Panc1 (cell line): ENCODE measurements at regions not wholly inside any gene's neighbourhood (a gene's known extent, or its start where the extent isn't known, plus 50 kb on each side); places are given as distances from the start of the nearest gene placed in this dataset.

ENCODE experiments used
- ATAC-seq: fragments of 200-7000 bp; cut with Tn5 transposase; 2 replicates; pipeline ENCODE4 v1.9.1; 2020; ENCODE audit warnings: mild to moderate bottlenecking, moderate library complexity
- BruUV-seq: library from RNA; stranded (reverse); fragments of 400-500 nt; replicated peaks from 2 replicates; lab custom pipeline; 2021; lab: Mats Ljungman, UMichigan
- CTCF ChIA-PET: fragments of 300-600 bp; sonication (Branson Sonifier 250); formaldehyde crosslinking; loops from one replicate; lab custom pipeline; 2022; ENCODE audit warnings: antibody characterized with exemption; lab: Charles Lee
- POLR2A ChIA-PET: fragments of 300-600 bp; sonication (Branson Sonifier 250); formaldehyde crosslinking; loops from one replicate; lab custom pipeline; 2022; ENCODE audit warnings: antibody characterized with exemption; lab: Charles Lee
- DNase-seq: peaks from one replicate; pipeline ENCODE4 v3.0.0-alpha.2; 2010; ENCODE audit warnings: low read depth, low spot score
- H3K27ac ChIP-seq: 2 replicates; pipeline ENCODE4 v1.5.1; 2011; ENCODE audit warnings: mild to moderate bottlenecking, low read length, inconsistent platforms
- H3K27me3 ChIP-seq: fragments of 200-500 bp; sonication (Bioruptor generic); 2 replicates; pipeline ENCODE4 v1.6.0; 2014; ENCODE audit warnings: low read length, inconsistent platforms; ENCODE audit not compliant: control insufficient read depth, insufficient read depth
- H3K36me3 ChIP-seq: fragments of 200-500 bp; sonication (Bioruptor generic); 2 replicates; pipeline ENCODE4 v1.5.1; 2014; ENCODE audit warnings: inconsistent platforms, mild to moderate bottlenecking, low read length, moderate library complexity; ENCODE audit not compliant: control insufficient read depth, insufficient read depth
- H3K4me1 ChIP-seq: 2 replicates; pipeline ENCODE4 v1.5.1; 2011; ENCODE audit warnings: inconsistent platforms, mild to moderate bottlenecking, low read length, moderate library complexity; ENCODE audit not compliant: control insufficient read depth, insufficient read depth
- H3K4me3 ChIP-seq, 2 experiments: 2 replicates each; pipeline ENCODE4 v1.5.1; 2011 to 2012; ENCODE audit warnings: low read depth in 2 of 2, low read length in 2 of 2, mild to moderate bottlenecking in 2 of 2, inconsistent platforms in 1 of 2, moderate library complexity in 1 of 2
- H3K9me3 ChIP-seq: fragments of 200-500 bp; sonication (Bioruptor generic); 2 replicates; pipeline ENCODE4 v1.5.1; 2014; ENCODE audit warnings: low read depth, mild to moderate bottlenecking, inconsistent platforms, low read length, moderate library complexity; ENCODE audit not compliant: control insufficient read depth, insufficient read depth
- CTCF ChIP-seq: fragments of 450-650 bp; IDR thresholded peaks from 2 replicates; pipeline ENCODE4 v1.5.1; 2017; ENCODE audit warnings: mild to moderate bottlenecking
- POLR2AphosphoS5 ChIP-seq: IDR thresholded peaks from 2 replicates; pipeline ENCODE4 v1.6.1; 2012; ENCODE audit warnings: mild to moderate bottlenecking, low read depth, low read length, moderate library complexity
- REST ChIP-seq, 2 experiments: IDR thresholded peaks; 2 replicates each; pipeline ENCODE4 v1.6.1; 2011 to 2012; ENCODE audit warnings: low read depth in 2 of 2, control low read depth in 1 of 2, low read length in 1 of 2, mild to moderate bottlenecking in 1 of 2, moderate library complexity in 1 of 2; ENCODE audit not compliant: insufficient read depth in 1 of 2
- SIN3A ChIP-seq: IDR thresholded peaks from 2 replicates; pipeline ENCODE4 v1.6.1; 2012; ENCODE audit warnings: low read depth, mild to moderate bottlenecking, low read length, moderate library complexity, borderline replicate concordance; ENCODE audit not compliant: insufficient read depth
- TCF7L2 ChIP-seq: IDR thresholded peaks from 2 replicates; pipeline ENCODE4 v1.6.1; 2011; ENCODE audit warnings: mild to moderate bottlenecking, low read depth, low read length, inconsistent platforms
- in situ Hi-C: cut with HindIII; loops from 2 replicates; pipeline ENCODE4 v1.10.0; 2016; ENCODE audit warnings: low sequenced_read_pairs, low pct_unique_long_range_greater_than_20kb
- intact Hi-C: fragments of 100-400 bp; cut with micrococcal nuclease; formaldehyde crosslinking; loops from one replicate; pipeline ENCODE4 v1.10.0; 2022; ENCODE audit not compliant: unreplicated experiment

- no peak overlapping the region for H3K4me3 ChIP-seq
- H3K27me3 ChIP-seq, result no peaks in the 10 kb centered on the region
- ChIA-PET CTCF (no interaction called here), POLR2A (no interaction called here)
- BruUV-seq, result no TSS peak
- intact Hi-C loops, result no loop called here
- H3K4me1 ChIP-seq, result no peaks in the 10 kb centered on the region
- in situ Hi-C loops, result no loop called here
- no peak overlapping the region for H3K27ac ChIP-seq
- H3K9me3 ChIP-seq, result no peaks in the 10 kb centered on the region
- H3K36me3 ChIP-seq, result no peaks in the 10 kb centered on the region
- no peak for TF ChIP-seq SIN3A
- no peak for TF ChIP-seq REST (IDR thresholded peaks at IDR 0.05; ENCODE audit: insufficient read depth in 1 of 2, low read depth in 2 of 2, low read length in 1 of 2)
- TF ChIP-seq CTCF, result no peak
- TF ChIP-seq POLR2AphosphoS5, result no peak
- no peak for TF ChIP-seq TCF7L2
- no peak for DNase-seq
- ATAC-seq, result no peak
These were observed 275.3 kb downstream of the HTR1A start for GRCh38 chr5:63686938-63687337.

- no peak for TF ChIP-seq POLR2AphosphoS5
- no peak for TF ChIP-seq REST (IDR thresholded peaks at IDR 0.05; ENCODE audit: insufficient read depth in 1 of 2, low read depth in 2 of 2, low read length in 1 of 2)
- no peak for TF ChIP-seq TCF7L2
- no peak for TF ChIP-seq CTCF
- TF ChIP-seq SIN3A, result no peak
- Histone ChIP-seq H3K27me3 (no peaks in the 10 kb centered on the region), H3K27ac (no peak overlapping the region), H3K9me3 (no peaks in the 10 kb centered on the region), H3K4me1 (no peaks in the 10 kb centered on the region), H3K4me3 (no peak overlapping the region), H3K36me3 (no peaks in the 10 kb centered on the region)
- DNase-seq, result no peak
- in situ Hi-C loops (no loop called here), intact Hi-C loops (no loop called here)
- POLR2A ChIA-PET, result no interaction called here
- CTCF ChIA-PET, result no interaction called here
- ATAC-seq, result no peak
- BruUV-seq, result no TSS peak
These were observed 276.1 kb downstream of the HTR1A start for GRCh38 chr5:63686181-63686580.
